ENCODE measurements at regions not wholly inside any gene's neighbourhood (a gene's known extent, or its start where the extent isn't known, plus 50 kb on each side); places are given as distances from the start of the nearest gene placed in this dataset.

- Histone ChIP-seq H3K27ac (ENCODE audit: low read depth, low read length) (no peak overlapping the region), H4K20me1 (ENCODE audit: insufficient read depth) (no peaks in the 10 kb centered on the region), H3K36me3 (ENCODE audit: control insufficient read depth in 1 of 2, insufficient read depth in 2 of 2, low read length in 2 of 2) (no peaks in the 10 kb centered on the region), H3K9me3 (ENCODE audit: control insufficient read depth in 1 of 2, insufficient read depth in 1 of 2, low read depth in 1 of 2, low read length in 2 of 2) (no peaks in the 10 kb centered on the region), H3K4me2 (ENCODE audit: low read length) (no peak overlapping the region), H3K4me3 (replicated peaks in 1 of 2; ENCODE audit: low read depth in 1 of 2, low read length in 2 of 2) (no peak overlapping the region), H3K27me3 (ENCODE audit: insufficient read depth, low read length) (no peaks in the 10 kb centered on the region), H3K79me2 (ENCODE audit: insufficient read depth, low read length) (no peaks in the 10 kb centered on the region), H3K4me1 (ENCODE audit: control insufficient read depth in 1 of 2, insufficient read depth in 2 of 2, low read length in 2 of 2) (no peaks in the 10 kb centered on the region), H3K9me2 (ENCODE audit: insufficient read depth) (no peaks in the 10 kb centered on the region), H3K9ac (ENCODE audit: low read length) (no peak overlapping the region), H2AFZ (ENCODE audit: low read depth, low read length, poor library complexity, severe bottlenecking) (no peak overlapping the region)
- DNase-seq (ENCODE audit: low read depth, low spot score): no peak
- intact Hi-C loops (cut with micrococcal nuclease): no loop called here
- POLR2A ChIA-PET: no interaction called here
- TF ChIP-seq SRF (IDR thresholded peaks at IDR 0.05; ENCODE audit: low read depth) (no peak), ZNF274 (IDR thresholded peaks at IDR 0.05; ENCODE audit: low read depth, low read length) (no peak), CBX3 (IDR thresholded peaks at IDR 0.05; ENCODE audit: low read depth) (no peak), EZH2phosphoT487 (IDR thresholded peaks at IDR 0.05; ENCODE audit: borderline replicate concordance) (no peak), EGR1 (IDR thresholded peaks at IDR 0.05; ENCODE audit: low read depth) (no peak), POLR2AphosphoS5 (IDR thresholded peaks at IDR 0.05; ENCODE audit: low read depth, low read length) (no peak), FOSL1 (IDR thresholded peaks at IDR 0.05; ENCODE audit: low read depth) (no peak), MAX (IDR thresholded peaks at IDR 0.05) (no peak), YY1 (IDR thresholded peaks at IDR 0.05; ENCODE audit: extremely low read depth, insufficient replicate concordance, low read depth, low read length) (no peak), SP1 (IDR thresholded peaks at IDR 0.05; ENCODE audit: low read depth) (no peak), ZFX (IDR thresholded peaks at IDR 0.05) (no peak), EZH2 (IDR thresholded peaks at IDR 0.05) (no peak)
- ATAC-seq: no peak
- RAD21 ChIA-PET (ENCODE audit: low non-redundant PET in 1 of 2, low total read pairs in 2 of 2, uncharacterized antibody in 2 of 2, unreplicated experiment in 2 of 2): no interaction called here
- CTCF ChIA-PET: no interaction called here
- no TSS peak for BruUV-seq (replicated peaks)
Observed at GRCh38 chr3:162147996-162148395, 651.4 kb downstream of the OTOL1 start.

GRCh38 chr3:162150790-162151189 is 654.2 kb downstream of the OTOL1 start:
- ChIA-PET POLR2A (no interaction called here), RAD21 (ENCODE audit: low non-redundant PET in 1 of 2, low total read pairs in 2 of 2, uncharacterized antibody in 2 of 2, unreplicated experiment in 2 of 2) (no interaction called here), CTCF (no interaction called here)
- ATAC-seq (no peak), DNase-seq (ENCODE audit: low read depth, low spot score) (no peak)
- Histone ChIP-seq H3K4me2 (ENCODE audit: low read length) (no peak overlapping the region), H3K9me3 (ENCODE audit: control insufficient read depth in 1 of 2, insufficient read depth in 1 of 2, low read depth in 1 of 2, low read length in 2 of 2) (no peaks in the 10 kb centered on the region), H4K20me1 (ENCODE audit: insufficient read depth) (no peaks in the 10 kb centered on the region), H3K4me3 (replicated peaks in 1 of 2; ENCODE audit: low read depth in 1 of 2, low read length in 2 of 2) (no peak overlapping the region), H3K27ac (ENCODE audit: low read depth, low read length) (no peak overlapping the region), H3K27me3 (ENCODE audit: insufficient read depth, low read length) (no peaks in the 10 kb centered on the region), H3K36me3 (ENCODE audit: control insufficient read depth in 1 of 2, insufficient read depth in 2 of 2, low read length in 2 of 2) (no peaks in the 10 kb centered on the region), H3K9me2 (ENCODE audit: insufficient read depth) (no peaks in the 10 kb centered on the region), H2AFZ (ENCODE audit: low read depth, low read length, poor library complexity, severe bottlenecking) (no peak overlapping the region), H3K9ac (ENCODE audit: low read length) (no peak overlapping the region), H3K79me2 (ENCODE audit: insufficient read depth, low read length) (no peaks in the 10 kb centered on the region), H3K4me1 (ENCODE audit: control insufficient read depth in 1 of 2, insufficient read depth in 2 of 2, low read length in 2 of 2) (no peaks in the 10 kb centered on the region)
- TF ChIP-seq EGR1 (IDR thresholded peaks at IDR 0.05; ENCODE audit: low read depth) (no peak), POLR2A (IDR thresholded peaks at IDR 0.05; ENCODE audit: borderline replicate concordance, extremely low read depth, insufficient read depth, insufficient read length) (no peak), MAX (IDR thresholded peaks at IDR 0.05) (no peak), SP1 (IDR thresholded peaks at IDR 0.05; ENCODE audit: low read depth) (no peak), ATF3 (IDR thresholded peaks at IDR 0.05) (no peak), FOSL1 (IDR thresholded peaks at IDR 0.05; ENCODE audit: low read depth) (no peak), CTCF (IDR thresholded peaks at IDR 0.05 in 2 of 3, conservative IDR thresholded peaks at IDR 0.05 in 1 of 3; ENCODE audit: borderline replicate concordance in 1 of 3, insufficient read depth in 1 of 3, low read depth in 2 of 3, low read length in 2 of 3) (no peak)
- no TSS peak for BruUV-seq (replicated peaks)
- intact Hi-C loops (cut with micrococcal nuclease): no loop called here

Measured in HCT116 (cell line).